CD4-positive, alpha-beta T cell (primary cell): ENCODE measurements at regions not wholly inside any gene's neighbourhood (a gene's known extent, or its start where the extent isn't known, plus 50 kb on each side); places are given as distances from the start of the nearest gene placed in this dataset.

ENCODE experiments used
- ATAC-seq: fragments of 200-7000 bp; cut with Tn5 transposase; one replicate; pipeline ENCODE4 v1.10.0; 2022; ENCODE audit warnings: mild to moderate bottlenecking; ENCODE audit not compliant: poor library complexity
- CTCF ChIA-PET: fragments of 350-600 bp; sonication (Branson Sonifier 250); formaldehyde crosslinking; loops from one replicate; lab custom pipeline; 2021; ENCODE audit warnings: antibody characterized with exemption, inconsistent platforms; lab: Charles Lee
- POLR2A ChIA-PET: fragments of 350-600 bp; sonication (Branson Sonifier 250); formaldehyde crosslinking; loops from one replicate; lab custom pipeline; 2021; ENCODE audit warnings: antibody characterized with exemption, inconsistent platforms; lab: Charles Lee
- DNase-seq, 14 experiments: peaks; one replicate each; pipeline ENCODE4 v3.0.0-alpha.2; 2013 to 2020; ENCODE audit warnings: mixed read lengths in 2 of 14
- H3K27ac ChIP-seq, 2 donors: one replicate each; pipeline versions ENCODE4 v1.5.1 to v1.7.0; 2013; ENCODE audit warnings: low read length in 2 of 2, low read depth in 1 of 2, mild to moderate bottlenecking in 1 of 2
- H3K27me3 ChIP-seq, 2 experiments: 1 replicate in 1 of 2; 2 replicates in 1 of 2; pipeline versions ENCODE4 v1.6.1 to v1.7.0; 2013; ENCODE audit warnings: low read length in 2 of 2, control low read depth in 1 of 2, mild to moderate bottlenecking in 1 of 2, moderate library complexity in 1 of 2; ENCODE audit not compliant: insufficient read depth in 2 of 2, control insufficient read depth in 1 of 2
- H3K36me3 ChIP-seq: one replicate; pipeline ENCODE4 v1.6.1; 2013; ENCODE audit warnings: low read length, control low read depth; ENCODE audit not compliant: insufficient read depth
- H3K4me1 ChIP-seq: one replicate; pipeline ENCODE4 v1.6.1; 2013; ENCODE audit warnings: low read length, control low read depth; ENCODE audit not compliant: insufficient read depth
- H3K4me3 ChIP-seq: one replicate; pipeline ENCODE4 v1.5.1; 2013; ENCODE audit warnings: mild to moderate bottlenecking, low read length, moderate library complexity
- H3K9me3 ChIP-seq, 2 experiments: 1 replicate in 1 of 2; 2 replicates in 1 of 2; pipeline versions ENCODE4 v1.6.1 to v1.7.0; 2013; ENCODE audit warnings: low read length in 2 of 2, mild to moderate bottlenecking in 2 of 2, control low read depth in 1 of 2, moderate library complexity in 1 of 2; ENCODE audit not compliant: control insufficient read depth in 1 of 2, insufficient read depth in 1 of 2
- H3K27ac Mint-ChIP-seq: one replicate; pipeline ENCODE4 v1.8.0; 2020; ENCODE audit warnings: mixed read lengths
- H3K27me3 Mint-ChIP-seq: one replicate; pipeline ENCODE4 v1.8.0; 2021; ENCODE audit warnings: mixed read lengths
- H3K36me3 Mint-ChIP-seq: one replicate; pipeline ENCODE4 v1.8.0; 2021; ENCODE audit warnings: low read depth, mixed read lengths
- H3K4me1 Mint-ChIP-seq: one replicate; pipeline ENCODE4 v1.8.0; 2021; ENCODE audit warnings: low read depth, mixed read lengths
- H3K4me3 Mint-ChIP-seq: one replicate; pipeline ENCODE4 v1.8.0; 2020; ENCODE audit warnings: mild to moderate bottlenecking, mixed read lengths
- H3K9me3 Mint-ChIP-seq: one replicate; pipeline ENCODE4 v1.8.0; 2020; ENCODE audit warnings: mixed read lengths
- CTCF ChIP-seq: fragments of 200-600 bp; IDR thresholded peaks from one replicate; pipeline ENCODE4 v1.8.0; 2022; ENCODE audit warnings: antibody characterized with exemption, mild to moderate bottlenecking
- intact Hi-C, 2 experiments: fragments of 100-400 bp; cut with DNase I in 1 of 2; cut with micrococcal nuclease in 1 of 2; formaldehyde crosslinking; loops; one replicate each; pipeline versions ENCODE4 v1.15.1 to v1.9.0; 2023 to 2025; cut with DNase I, micrococcal nuclease

GRCh38 chr3:70885636-70886035 is 573.2 kb upstream of the MDFIC2 start:
- DNase-seq (no peak), ATAC-seq (no peak)
- Mint-ChIP-seq H3K36me3 (no peaks in the 10 kb centered on the region), H3K9me3 (no peaks in the 10 kb centered on the region), H3K4me1 (no peaks in the 10 kb centered on the region), H3K27ac (no peak overlapping the region), H3K4me3 (no peak overlapping the region), H3K27me3 (peaks cover 7% of the 10 kb centered on the region)
- H3K9me3 ChIP-seq, result no peaks in the 10 kb centered on the region
- no peaks in the 10 kb centered on the region for H3K36me3 ChIP-seq
- ChIA-PET POLR2A (no interaction called here), CTCF (no interaction called here)
- intact Hi-C loops, result no loop called here
- no peak overlapping the region for H3K4me3 ChIP-seq
- no peak for TF ChIP-seq CTCF
- no peaks in the 10 kb centered on the region for H3K27me3 ChIP-seq
- no peak overlapping the region for H3K27ac ChIP-seq
- no peaks in the 10 kb centered on the region for H3K4me1 ChIP-seq

GRCh38 chr3:70882104-70882503 is 569.7 kb upstream of the MDFIC2 start:
- no peaks in the 10 kb centered on the region for H3K4me1 ChIP-seq
- no peak for TF ChIP-seq CTCF
- ChIA-PET CTCF (no interaction called here), POLR2A (no interaction called here)
- H3K27ac ChIP-seq, result no peak overlapping the region
- ATAC-seq (no peak), DNase-seq (no peak)
- Mint-ChIP-seq H3K27ac (no peak overlapping the region), H3K36me3 (no peaks in the 10 kb centered on the region), H3K9me3 (peaks cover 5% of the 10 kb centered on the region), H3K4me1 (no peaks in the 10 kb centered on the region), H3K27me3 (peaks cover 11% of the 10 kb centered on the region), H3K4me3 (no peak overlapping the region)
- no peaks in the 10 kb centered on the region for H3K9me3 ChIP-seq
- intact Hi-C loops, result no loop called here
- no peaks in the 10 kb centered on the region for H3K27me3 ChIP-seq
- no peaks in the 10 kb centered on the region for H3K36me3 ChIP-seq
- H3K4me3 ChIP-seq, result no peak overlapping the region

GRCh38 chr3:70880421-70880820 is 568.0 kb upstream of the MDFIC2 start:
- peaks cover 0 to 3% of the 10 kb centered on the region in 2 experiments for H3K27me3 ChIP-seq
- no peak overlapping the region for H3K4me3 ChIP-seq
- ChIA-PET CTCF (no interaction called here), POLR2A (no interaction called here)
- H3K36me3 ChIP-seq, result no peaks in the 10 kb centered on the region
- DNase-seq, result no peak
- peaks cover 5% of the 10 kb centered on the region for H3K9me3 Mint-ChIP-seq
- H3K27ac Mint-ChIP-seq, result no peak overlapping the region
- no peaks in the 10 kb centered on the region for H3K36me3 Mint-ChIP-seq
- intact Hi-C loops, result no loop called here
- H3K4me3 Mint-ChIP-seq, result no peak overlapping the region
- H3K27ac ChIP-seq, result no peak overlapping the region
- no peaks in the 10 kb centered on the region for H3K9me3 ChIP-seq
- no peak for TF ChIP-seq CTCF
- H3K4me1 Mint-ChIP-seq, result no peaks in the 10 kb centered on the region
- no peak for ATAC-seq
- H3K27me3 Mint-ChIP-seq, result peaks cover 11% of the 10 kb centered on the region
- no peaks in the 10 kb centered on the region for H3K4me1 ChIP-seq
